ENCODE measurements at regions not wholly inside any gene's neighbourhood (a gene's known extent, or its start where the extent isn't known, plus 50 kb on each side); places are given as distances from the start of the nearest gene placed in this dataset.

DNA sequence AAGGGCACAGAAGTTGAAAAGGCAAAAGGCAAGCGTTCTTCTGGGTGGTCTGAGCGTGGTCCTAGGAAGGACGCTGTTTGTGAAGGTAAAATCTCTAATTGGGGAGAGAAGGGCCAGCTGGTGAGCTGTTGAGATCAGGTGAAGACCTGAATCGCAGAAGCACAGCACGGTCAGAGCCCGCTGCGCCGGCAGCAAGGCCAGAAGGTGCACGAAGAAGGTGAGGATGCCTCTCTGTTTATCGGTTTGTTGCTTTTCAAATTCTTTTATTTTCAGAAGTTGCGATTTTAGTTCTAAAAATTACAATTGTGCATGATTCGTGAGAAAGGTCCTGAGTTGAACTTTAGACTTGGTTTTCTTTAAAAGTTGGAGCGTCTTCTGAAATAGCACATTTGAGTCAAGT, 247.8 kb upstream of the FOXK1 start:
- H3K27me3 ChIP-seq (ENCODE audit: control insufficient read depth in 1 of 2, insufficient read depth in 2 of 2, low read length in 2 of 2) = no peaks in the 10 kb centered on the region
- intact Hi-C loops (cut with DNase I, micrococcal nuclease) = no loop called here
- Mint-ChIP-seq H3K36me3 (ENCODE audit: low read depth) (no peaks in the 10 kb centered on the region), H3K9me3 (peaks cover 2% of the 10 kb centered on the region), H3K4me3 (no peak overlapping the region), H3K4me1 (ENCODE audit: low read depth) (no peaks in the 10 kb centered on the region), H3K27ac (no peak overlapping the region), H3K27me3 (peaks cover 38% of the 10 kb centered on the region)
- DNase-seq (no peak), ATAC-seq (ENCODE audit: poor library complexity) (no peak)
- TF ChIP-seq, protein P1, sequence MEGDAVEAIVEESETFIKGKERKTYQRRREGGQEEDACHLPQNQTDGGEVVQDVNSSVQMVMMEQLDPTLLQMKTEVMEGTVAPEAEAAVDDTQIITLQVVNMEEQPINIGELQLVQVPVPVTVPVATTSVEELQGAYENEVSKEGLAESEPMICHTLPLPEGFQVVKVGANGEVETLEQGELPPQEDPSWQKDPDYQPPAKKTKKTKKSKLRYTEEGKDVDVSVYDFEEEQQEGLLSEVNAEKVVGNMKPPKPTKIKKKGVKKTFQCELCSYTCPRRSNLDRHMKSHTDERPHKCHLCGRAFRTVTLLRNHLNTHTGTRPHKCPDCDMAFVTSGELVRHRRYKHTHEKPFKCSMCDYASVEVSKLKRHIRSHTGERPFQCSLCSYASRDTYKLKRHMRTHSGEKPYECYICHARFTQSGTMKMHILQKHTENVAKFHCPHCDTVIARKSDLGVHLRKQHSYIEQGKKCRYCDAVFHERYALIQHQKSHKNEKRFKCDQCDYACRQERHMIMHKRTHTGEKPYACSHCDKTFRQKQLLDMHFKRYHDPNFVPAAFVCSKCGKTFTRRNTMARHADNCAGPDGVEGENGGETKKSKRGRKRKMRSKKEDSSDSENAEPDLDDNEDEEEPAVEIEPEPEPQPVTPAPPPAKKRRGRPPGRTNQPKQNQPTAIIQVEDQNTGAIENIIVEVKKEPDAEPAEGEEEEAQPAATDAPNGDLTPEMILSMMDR (IDR thresholded peaks at IDR 0.05) = no peak
- CTCF ChIA-PET = no interaction called here
- no peaks in the 10 kb centered on the region for H3K4me1 ChIP-seq (ENCODE audit: insufficient read depth, low read length)
- H3K36me3 ChIP-seq (ENCODE audit: insufficient read depth, low read length) = no peaks in the 10 kb centered on the region
- H3K27ac ChIP-seq (ENCODE audit: low read depth in 1 of 2, low read length in 2 of 2) = no peak overlapping the region
- peaks cover 0 to 3% of the 10 kb centered on the region in 2 experiments for H3K9me3 ChIP-seq (ENCODE audit: control insufficient read depth in 1 of 2, insufficient read depth in 1 of 2, low read length in 2 of 2)
- H3K4me3 ChIP-seq (ENCODE audit: low read length) = no peak overlapping the region
- POLR2A ChIA-PET = no interaction called here

DNA sequence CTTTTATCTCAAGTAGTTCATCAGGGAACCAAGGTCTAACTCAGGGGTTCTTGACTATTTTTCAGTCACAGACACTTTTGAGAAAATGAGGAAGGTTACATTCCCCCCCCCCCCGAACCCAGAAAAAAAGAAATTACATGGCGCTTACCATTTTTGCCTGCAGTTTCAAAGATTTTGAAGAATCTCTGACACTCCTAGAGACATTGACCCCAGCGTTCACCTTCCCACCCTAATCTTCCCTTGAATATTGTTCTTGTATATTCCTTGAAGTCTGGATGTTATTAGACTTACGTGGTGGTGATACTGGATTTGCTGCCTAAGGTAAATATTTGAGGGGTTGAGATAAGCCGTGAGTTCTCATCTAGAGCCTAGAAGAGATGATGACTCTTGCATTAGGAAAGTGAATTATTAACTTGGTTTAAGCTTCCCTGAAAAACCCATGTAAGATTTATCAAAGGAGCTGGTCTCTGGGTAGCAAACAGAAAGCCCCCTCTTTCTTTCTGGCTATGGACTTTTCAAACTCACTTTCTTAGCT, 245.7 kb upstream of the FOXK1 start:
- CTCF ChIA-PET = no interaction called here

DNA sequence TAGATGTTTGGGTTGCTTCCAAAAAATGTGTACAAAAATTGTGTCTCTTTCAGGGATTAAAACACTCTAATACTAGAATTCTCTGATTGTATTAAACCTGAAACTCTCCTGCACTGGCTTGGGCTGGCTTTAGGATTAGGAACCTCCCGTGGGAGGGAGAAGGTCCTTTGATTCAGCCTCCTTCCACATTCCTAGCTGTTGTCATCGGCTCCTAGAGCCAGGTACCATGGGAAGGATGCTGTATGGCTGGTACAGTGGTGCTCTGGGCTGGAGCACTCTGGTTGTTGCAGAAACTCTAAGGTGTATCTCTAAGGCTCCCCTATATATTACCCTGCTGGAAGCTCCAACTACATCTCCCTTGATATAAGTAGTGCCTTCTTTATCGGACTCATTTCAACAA, 245.2 kb upstream of the FOXK1 start:
- Mint-ChIP-seq H3K4me3 (no peak overlapping the region), H3K9me3 (no peaks in the 10 kb centered on the region), H3K27me3 (peaks cover 42% of the 10 kb centered on the region), H3K36me3 (ENCODE audit: low read depth) (no peaks in the 10 kb centered on the region), H3K27ac (no peak overlapping the region), H3K4me1 (ENCODE audit: low read depth) (no peaks in the 10 kb centered on the region)
- ChIA-PET POLR2A (no interaction called here), CTCF (no interaction called here)
- intact Hi-C loops (cut with DNase I, micrococcal nuclease) = no loop called here
- Histone ChIP-seq H3K4me3 (ENCODE audit: low read length) (no peak overlapping the region), H3K27me3 (ENCODE audit: control insufficient read depth in 1 of 2, insufficient read depth in 2 of 2, low read length in 2 of 2) (no peaks in the 10 kb centered on the region), H3K9me3 (ENCODE audit: control insufficient read depth in 1 of 2, insufficient read depth in 1 of 2, low read length in 2 of 2) (peaks cover 0 to 3% of the 10 kb centered on the region in 2 experiments), H3K27ac (ENCODE audit: low read depth in 1 of 2, low read length in 2 of 2) (no peak overlapping the region), H3K4me1 (ENCODE audit: insufficient read depth, low read length) (no peaks in the 10 kb centered on the region), H3K36me3 (ENCODE audit: insufficient read depth, low read length) (no peaks in the 10 kb centered on the region)
- TF ChIP-seq, protein P1 (IDR thresholded peaks at IDR 0.05) = no peak
- DNase-seq (no peak), ATAC-seq (ENCODE audit: poor library complexity) (no peak)

More for the DNA sequence above, 245.7 kb upstream of the FOXK1 start:
- intact Hi-C loops (cut with DNase I, micrococcal nuclease) = no loop called here
- Histone ChIP-seq H3K27ac (ENCODE audit: low read depth in 1 of 2, low read length in 2 of 2) (no peak overlapping the region), H3K36me3 (ENCODE audit: insufficient read depth, low read length) (no peaks in the 10 kb centered on the region), H3K27me3 (ENCODE audit: control insufficient read depth in 1 of 2, insufficient read depth in 2 of 2, low read length in 2 of 2) (no peaks in the 10 kb centered on the region), H3K4me3 (ENCODE audit: low read length) (no peak overlapping the region), H3K4me1 (ENCODE audit: insufficient read depth, low read length) (no peaks in the 10 kb centered on the region), H3K9me3 (ENCODE audit: control insufficient read depth in 1 of 2, insufficient read depth in 1 of 2, low read length in 2 of 2) (peaks cover 0 to 3% of the 10 kb centered on the region in 2 experiments)
- peaks cover 2% of the 10 kb centered on the region for H3K9me3 Mint-ChIP-seq
- POLR2A ChIA-PET = no interaction called here
- no peak overlapping the region for H3K27ac Mint-ChIP-seq
- no peak for DNase-seq
- H3K36me3 Mint-ChIP-seq (ENCODE audit: low read depth) = no peaks in the 10 kb centered on the region
- H3K4me3 Mint-ChIP-seq = no peak overlapping the region
- no peaks in the 10 kb centered on the region for H3K4me1 Mint-ChIP-seq (ENCODE audit: low read depth)
- ATAC-seq (ENCODE audit: poor library complexity) = no peak
- H3K27me3 Mint-ChIP-seq = peaks cover 45% of the 10 kb centered on the region
- TF ChIP-seq, protein P1 (IDR thresholded peaks at IDR 0.05) = no peak

All from CD4-positive, alpha-beta T cell (primary cell).